HG03469 (cell line): ENCODE measurements at regions not wholly inside any gene's neighbourhood (a gene's known extent, or its start where the extent isn't known, plus 50 kb on each side); places are given as distances from the start of the nearest gene placed in this dataset.
A peak's percentile ranks its signal among the peaks of the same experiment; 100 is the strongest.
"Not testable (repeated sequence)": the region's sequence is repeated elsewhere in the genome, so short reads cannot be mapped to it uniquely, and the experiment has no call there.

Experiments
- ATAC-seq: cut with Tn5 transposase; IDR thresholded peaks from one replicate; pipeline ENCODE4 v1.9.1; 2021; ENCODE audit warnings: mild to moderate bottlenecking, moderate library complexity, moderate number of reproducible peaks; ENCODE audit not compliant: unreplicated experiment

- not testable (repeated sequence) for ATAC-seq
Measured at GRCh38 chr1:144031550-144031949, 59.8 kb upstream of the FAM72C start.

GRCh38 chr1:144026022-144026421 lies 54.2 kb upstream of the FAM72C start:
- peak; percentile 88 for ATAC-seq

GRCh38 chr1:144021690-144022384 lies 50.1 kb upstream of the FAM72C start:
- not testable (repeated sequence) for ATAC-seq
